ENCODE measurements at regions not wholly inside any gene's neighbourhood (a gene's known extent, or its start where the extent isn't known, plus 50 kb on each side); places are given as distances from the start of the nearest gene placed in this dataset.

DNA sequence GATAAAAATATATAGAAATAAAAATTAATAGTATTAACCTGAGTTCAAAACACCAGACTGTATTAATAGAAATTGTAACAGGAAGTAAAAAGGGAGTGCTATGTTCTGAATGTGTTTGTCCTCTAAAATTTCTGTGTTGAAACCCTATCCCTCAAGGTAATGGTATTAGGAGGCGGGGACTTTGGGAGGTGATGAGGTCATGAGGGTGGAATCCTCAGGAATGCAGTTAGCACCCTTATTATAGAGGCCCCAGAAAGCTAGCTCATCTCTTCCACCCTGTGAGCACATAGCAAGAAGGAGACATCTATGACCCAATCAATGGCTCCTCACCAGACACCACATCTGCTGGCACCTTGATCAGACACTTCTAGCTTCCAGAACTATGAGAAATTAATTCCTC is 124.5 kb downstream of the CMPK2 start:
- no peak overlapping the region for H3K4me3 ChIP-seq (ENCODE audit: low read depth, low read length)
- TF ChIP-seq, protein P1, sequence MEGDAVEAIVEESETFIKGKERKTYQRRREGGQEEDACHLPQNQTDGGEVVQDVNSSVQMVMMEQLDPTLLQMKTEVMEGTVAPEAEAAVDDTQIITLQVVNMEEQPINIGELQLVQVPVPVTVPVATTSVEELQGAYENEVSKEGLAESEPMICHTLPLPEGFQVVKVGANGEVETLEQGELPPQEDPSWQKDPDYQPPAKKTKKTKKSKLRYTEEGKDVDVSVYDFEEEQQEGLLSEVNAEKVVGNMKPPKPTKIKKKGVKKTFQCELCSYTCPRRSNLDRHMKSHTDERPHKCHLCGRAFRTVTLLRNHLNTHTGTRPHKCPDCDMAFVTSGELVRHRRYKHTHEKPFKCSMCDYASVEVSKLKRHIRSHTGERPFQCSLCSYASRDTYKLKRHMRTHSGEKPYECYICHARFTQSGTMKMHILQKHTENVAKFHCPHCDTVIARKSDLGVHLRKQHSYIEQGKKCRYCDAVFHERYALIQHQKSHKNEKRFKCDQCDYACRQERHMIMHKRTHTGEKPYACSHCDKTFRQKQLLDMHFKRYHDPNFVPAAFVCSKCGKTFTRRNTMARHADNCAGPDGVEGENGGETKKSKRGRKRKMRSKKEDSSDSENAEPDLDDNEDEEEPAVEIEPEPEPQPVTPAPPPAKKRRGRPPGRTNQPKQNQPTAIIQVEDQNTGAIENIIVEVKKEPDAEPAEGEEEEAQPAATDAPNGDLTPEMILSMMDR (IDR thresholded peaks at IDR 0.05; ENCODE audit: borderline replicate concordance, insufficient read depth, low read depth, low read length): no peak

DNA sequence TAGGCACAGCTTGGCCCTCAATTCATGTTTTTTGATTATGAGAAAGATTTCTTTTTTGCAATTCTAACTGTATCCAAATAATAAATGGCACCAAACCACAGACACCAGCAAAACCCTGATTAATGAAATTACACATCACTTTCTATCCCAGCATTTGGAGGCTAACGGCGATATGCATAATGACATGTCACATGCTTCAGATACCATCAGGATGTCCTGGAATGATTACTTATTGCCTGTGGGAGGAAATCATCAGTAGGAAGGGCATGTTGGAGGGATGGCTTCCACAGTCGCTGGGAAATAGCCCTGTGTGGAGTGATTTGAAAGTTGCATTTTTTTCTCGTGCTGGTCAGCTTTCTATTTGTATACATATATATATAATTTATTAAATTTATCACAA is 121.7 kb downstream of the CMPK2 start:
- TF ChIP-seq, protein P1 (IDR thresholded peaks at IDR 0.05; ENCODE audit: borderline replicate concordance, insufficient read depth, low read depth, low read length): no peak
- H3K4me3 ChIP-seq (ENCODE audit: low read depth, low read length): no peak overlapping the region

DNA sequence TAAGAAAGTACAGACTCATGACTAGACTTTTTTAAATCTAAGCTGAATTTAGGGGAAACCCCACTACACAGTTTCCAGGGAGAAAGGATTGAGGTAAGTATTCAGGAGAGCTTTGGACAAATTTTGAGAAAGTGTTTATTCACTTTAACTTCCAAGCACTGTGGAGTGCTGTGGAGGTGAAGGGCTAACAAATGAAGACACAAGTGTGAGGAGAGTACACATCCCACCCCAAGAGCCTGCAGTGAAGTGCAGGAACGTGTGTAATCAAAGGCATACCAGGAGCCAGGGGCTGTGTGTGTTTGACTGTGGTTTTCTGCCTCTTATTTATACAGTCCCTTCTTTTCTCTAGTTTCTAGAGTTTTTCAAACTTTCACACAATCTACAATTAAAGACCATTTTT is 118.3 kb downstream of the CMPK2 start:
- TF ChIP-seq, protein P1 (IDR thresholded peaks at IDR 0.05; ENCODE audit: borderline replicate concordance, insufficient read depth, low read depth, low read length): no peak
- H3K4me3 ChIP-seq (ENCODE audit: low read depth, low read length): no peak overlapping the region

DNA sequence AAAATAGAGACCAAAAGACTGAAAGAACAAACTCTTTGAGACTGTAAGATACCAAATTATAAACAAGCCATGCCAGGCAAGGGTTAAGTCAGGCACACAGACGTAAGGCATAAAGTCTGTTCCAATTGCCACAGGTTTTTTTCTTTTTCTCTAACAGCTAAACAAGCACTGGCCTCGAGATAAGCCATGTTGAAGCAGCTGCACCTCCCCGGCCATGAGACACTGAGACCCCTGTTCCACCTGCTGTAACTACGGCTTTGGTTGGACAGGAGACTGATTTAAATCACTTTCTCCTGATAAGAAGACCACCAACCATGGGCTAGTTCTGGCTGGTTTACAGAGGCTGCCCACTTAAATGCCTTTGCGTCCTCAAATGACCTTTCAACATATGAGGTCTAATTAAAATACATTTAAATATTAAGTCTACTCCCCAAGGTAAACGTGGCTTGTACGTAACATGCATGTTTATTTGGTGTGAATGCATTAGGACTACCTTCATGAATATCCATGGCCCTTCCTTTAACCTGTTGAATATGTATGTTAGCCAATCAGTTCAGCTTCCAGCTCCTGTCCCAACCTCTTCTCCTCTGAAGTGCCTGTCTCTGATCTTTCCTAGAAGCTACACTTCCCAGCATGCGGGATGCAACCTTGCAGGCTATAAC is 117.2 kb downstream of the CMPK2 start:
- no peak overlapping the region for H3K4me3 ChIP-seq (ENCODE audit: low read depth, low read length)
- TF ChIP-seq, protein P1 (IDR thresholded peaks at IDR 0.05; ENCODE audit: borderline replicate concordance, insufficient read depth, low read depth, low read length): no peak

DNA sequence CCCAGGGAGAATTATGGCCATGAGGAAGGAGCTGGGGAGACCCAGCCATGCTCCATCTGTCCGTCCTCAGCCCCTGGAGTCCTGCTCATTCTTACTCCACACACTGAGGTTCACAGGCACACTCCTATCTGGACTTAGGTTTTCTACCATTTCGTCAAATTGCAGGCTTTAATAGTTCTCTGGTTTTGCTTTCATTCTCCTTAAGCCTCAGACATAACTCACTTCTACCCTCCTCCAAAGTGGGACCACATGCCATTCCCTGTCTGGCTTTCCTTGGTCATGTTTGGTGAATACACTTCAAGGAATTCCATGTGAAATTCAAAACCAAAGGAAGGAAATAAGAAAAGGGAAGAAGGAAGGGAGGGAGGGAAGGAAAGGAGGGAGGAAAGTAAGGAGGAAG is 115.7 kb downstream of the CMPK2 start:
- TF ChIP-seq, protein P1 (IDR thresholded peaks at IDR 0.05; ENCODE audit: borderline replicate concordance, insufficient read depth, low read depth, low read length): no peak
- H3K4me3 ChIP-seq (ENCODE audit: low read depth, low read length): no peak overlapping the region

DNA sequence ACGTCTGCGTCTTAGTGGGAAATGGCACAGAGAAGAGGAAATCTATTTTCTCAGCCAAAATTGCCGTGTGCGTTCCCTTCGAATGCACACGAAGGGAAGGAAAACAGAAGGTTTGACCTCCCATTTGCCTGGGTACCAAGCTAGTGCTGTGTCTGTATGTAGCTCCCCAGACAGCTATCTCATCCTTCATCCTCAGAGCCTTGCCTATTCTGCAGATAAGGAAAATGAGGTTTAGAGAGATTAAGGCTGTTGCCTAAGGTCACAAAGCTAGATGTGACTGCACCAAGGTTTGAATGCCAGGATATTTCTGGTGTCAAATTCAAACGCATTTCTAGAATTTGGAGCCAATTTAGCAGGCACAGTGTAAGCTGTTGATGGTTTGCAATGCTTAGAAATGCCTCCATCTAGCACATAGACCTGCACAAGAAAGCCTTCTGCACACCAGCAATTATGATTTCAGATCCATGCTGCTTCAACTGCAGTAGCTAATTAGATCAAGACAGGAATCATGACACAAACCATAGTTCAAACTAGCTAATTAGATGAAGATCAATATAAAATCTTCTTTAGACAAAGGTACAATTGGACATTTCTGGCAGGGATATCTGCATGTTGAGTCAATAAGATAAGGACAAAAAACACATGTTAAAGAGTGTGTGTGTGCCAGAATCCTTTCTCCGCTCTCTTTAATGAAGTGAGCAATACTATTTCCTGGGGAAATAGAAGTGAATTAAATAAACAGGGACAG is 115.1 kb downstream of the CMPK2 start:
- TF ChIP-seq, protein P1 (IDR thresholded peaks at IDR 0.05; ENCODE audit: borderline replicate concordance, insufficient read depth, low read depth, low read length): no peak
- H3K4me3 ChIP-seq (ENCODE audit: low read depth, low read length): no peak overlapping the region

DNA sequence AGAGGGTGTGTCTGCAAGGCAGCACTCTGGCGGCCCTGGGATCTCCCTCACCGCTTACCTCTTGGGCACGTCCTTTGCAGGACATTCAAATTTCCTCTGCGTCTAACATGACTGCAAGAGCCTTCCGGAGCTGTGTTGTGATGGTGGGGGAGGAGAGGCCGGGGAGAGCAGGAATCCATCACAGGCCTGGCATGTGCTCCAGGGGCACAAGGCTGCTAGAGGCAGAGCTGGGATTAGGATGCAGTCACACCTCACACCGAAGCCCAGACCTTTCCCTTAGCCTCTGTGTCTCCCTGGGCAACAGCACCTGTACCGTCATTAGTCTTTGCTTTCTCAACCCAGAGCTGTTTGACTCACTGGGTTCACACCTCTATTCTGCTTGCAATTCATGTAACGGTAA is 111.3 kb downstream of the CMPK2 start:
- TF ChIP-seq, protein P1 (IDR thresholded peaks at IDR 0.05; ENCODE audit: borderline replicate concordance, insufficient read depth, low read depth, low read length): no peak
- no peak overlapping the region for H3K4me3 ChIP-seq (ENCODE audit: low read depth, low read length)

Data from GM12875 (cell line).